KMS-11 (cell line): ENCODE measurements at regions not wholly inside any gene's neighbourhood (a gene's known extent, or its start where the extent isn't known, plus 50 kb on each side); places are given as distances from the start of the nearest gene placed in this dataset.

ENCODE experiments used
- H2AFZ ChIP-seq: fragments of 200-600 bp; sonication (generic); 2 replicates; pipeline ENCODE4 v1.6.1; 2016; ENCODE audit warnings: antibody characterized with exemption, mixed run types, low read depth
- H3K27ac ChIP-seq: fragments of 200-600 bp; sonication (generic); 2 replicates; pipeline ENCODE4 v1.6.1; 2016; ENCODE audit warnings: mild to moderate bottlenecking, mixed run types
- H3K27me3 ChIP-seq: fragments of 200-600 bp; sonication (generic); 2 replicates; pipeline ENCODE4 v1.6.1; 2017; ENCODE audit warnings: mild to moderate bottlenecking, low read depth, mixed run types, moderate library complexity; ENCODE audit not compliant: insufficient read depth
- H3K36me3 ChIP-seq: fragments of 200-600 bp; sonication (generic); 2 replicates; pipeline ENCODE4 v1.6.1; 2017; ENCODE audit warnings: mild to moderate bottlenecking, mixed run types; ENCODE audit not compliant: insufficient read depth
- H3K4me1 ChIP-seq: fragments of 200-600 bp; sonication (generic); 2 replicates; pipeline ENCODE4 v1.6.1; 2016; ENCODE audit warnings: mild to moderate bottlenecking, low read depth, mixed run types; ENCODE audit not compliant: poor library complexity, severe bottlenecking
- H3K4me2 ChIP-seq: fragments of 200-600 bp; sonication (generic); 2 replicates; pipeline ENCODE4 v1.7.0; 2016; ENCODE audit warnings: mild to moderate bottlenecking, mixed run types
- H3K4me3 ChIP-seq: fragments of 200-600 bp; sonication (generic); IDR thresholded peaks from 2 replicates; pipeline ENCODE4 v1.6.1; 2017; ENCODE audit warnings: low read depth, low read length, mixed read lengths; ENCODE audit not compliant: insufficient read depth
- H3K79me2 ChIP-seq: fragments of 200-600 bp; sonication (generic); 2 replicates; pipeline ENCODE4 v1.6.1; 2016; ENCODE audit warnings: low read depth, mixed run types; ENCODE audit not compliant: insufficient read depth
- H3K9ac ChIP-seq: fragments of 200-600 bp; sonication (generic); 2 replicates; pipeline ENCODE4 v1.6.1; 2016; ENCODE audit warnings: mild to moderate bottlenecking, mixed run types
- H4K20me1 ChIP-seq: fragments of 200-600 bp; sonication (generic); 2 replicates; pipeline ENCODE4 v1.6.1; 2016; ENCODE audit warnings: mild to moderate bottlenecking, mixed run types; ENCODE audit not compliant: insufficient read depth
- CTCF ChIP-seq: fragments of 200-600 bp; sonication (generic); conservative IDR thresholded peaks from 2 replicates; pipeline ENCODE4 v1.6.1; 2017; ENCODE audit warnings: low read depth, mild to moderate bottlenecking, antibody characterized with exemption, low read length, moderate library complexity, mixed read lengths

GRCh38 chr15:62823561-62823960 is 219.0 kb upstream of the TPM1 start:
- Histone ChIP-seq H3K4me1 (no peaks in the 10 kb centered on the region), H3K4me2 (no peak overlapping the region)

GRCh38 chr15:62824111-62825015 is 218.2 kb upstream of the TPM1 start:
- Histone ChIP-seq H3K9ac (no peak overlapping the region), H4K20me1 (no peaks in the 10 kb centered on the region), H3K27me3 (no peaks in the 10 kb centered on the region), H3K4me1 (no peaks in the 10 kb centered on the region), H2AFZ (no peak overlapping the region), H3K27ac (no peak overlapping the region), H3K4me2 (no peak overlapping the region), H3K4me3 (no peak overlapping the region), H3K79me2 (no peaks in the 10 kb centered on the region), H3K36me3 (no peaks in the 10 kb centered on the region)
- no peak for TF ChIP-seq CTCF

More at GRCh38 chr15:62823561-62823960, 219.0 kb upstream of the TPM1 start:
- H3K4me3 ChIP-seq: no peak overlapping the region
- no peaks in the 10 kb centered on the region for H3K27me3 ChIP-seq
- H3K9ac ChIP-seq: no peak overlapping the region
- no peaks in the 10 kb centered on the region for H4K20me1 ChIP-seq
- no peak overlapping the region for H3K27ac ChIP-seq
- no peaks in the 10 kb centered on the region for H3K79me2 ChIP-seq
- no peak for TF ChIP-seq CTCF
- no peaks in the 10 kb centered on the region for H3K36me3 ChIP-seq
- no peak overlapping the region for H2AFZ ChIP-seq

- Histone ChIP-seq H3K9ac (no peak overlapping the region), H3K27ac (no peak overlapping the region), H2AFZ (no peak overlapping the region), H3K79me2 (no peaks in the 10 kb centered on the region), H3K36me3 (no peaks in the 10 kb centered on the region), H3K4me2 (no peak overlapping the region), H3K4me1 (no peaks in the 10 kb centered on the region), H3K4me3 (no peak overlapping the region), H4K20me1 (no peaks in the 10 kb centered on the region), H3K27me3 (no peaks in the 10 kb centered on the region)
- no peak for TF ChIP-seq CTCF
Observed at GRCh38 chr15:62825191-62825590, 217.4 kb upstream of the TPM1 start.

- Histone ChIP-seq H3K4me3 (no peak overlapping the region), H3K79me2 (no peaks in the 10 kb centered on the region), H3K36me3 (no peaks in the 10 kb centered on the region), H2AFZ (no peak overlapping the region), H3K4me2 (no peak overlapping the region), H3K27ac (no peak overlapping the region), H3K27me3 (no peaks in the 10 kb centered on the region), H3K4me1 (no peaks in the 10 kb centered on the region), H3K9ac (no peak overlapping the region), H4K20me1 (no peaks in the 10 kb centered on the region)
- TF ChIP-seq CTCF: no peak
Observed at GRCh38 chr15:62826561-62826960, 216.0 kb upstream of the TPM1 start.
